Kidney epithelial cell (primary cell): ENCODE measurements at regions not wholly inside any gene's neighbourhood (a gene's known extent, or its start where the extent isn't known, plus 50 kb on each side); places are given as distances from the start of the nearest gene placed in this dataset.

Source experiments
- DNase-seq: peaks from one replicate; pipeline ENCODE4 v3.0.0-alpha.2; 2010; ENCODE audit warnings: low read depth
- H3K27me3 ChIP-seq: 2 replicates; pipeline ENCODE4 v1.6.0; 2011; ENCODE audit warnings: low read length; ENCODE audit not compliant: control insufficient read depth, insufficient read depth
- H3K36me3 ChIP-seq: 2 replicates; pipeline ENCODE4 v1.5.1; 2011; ENCODE audit warnings: low read length; ENCODE audit not compliant: control insufficient read depth, insufficient read depth
- H3K4me3 ChIP-seq: 2 replicates; pipeline ENCODE4 v1.5.1; 2011; ENCODE audit warnings: low read depth, mild to moderate bottlenecking, control low read depth, low read length
- CTCF ChIP-seq: IDR thresholded peaks from 2 replicates; pipeline ENCODE4 v1.5.1; 2011; ENCODE audit warnings: mild to moderate bottlenecking, moderate library complexity, low read length, control low read depth, inconsistent platforms; ENCODE audit not compliant: insufficient read depth, poor library complexity, severe bottlenecking

GRCh38 chr3:106913111-106913698 is 464.0 kb upstream of the CCDC54 start:
- Histone ChIP-seq H3K27me3 (no peaks in the 10 kb centered on the region), H3K36me3 (no peaks in the 10 kb centered on the region), H3K4me3 (no peak overlapping the region)
- TF ChIP-seq CTCF, result no peak
- DNase-seq, result peak; percentile 4

- no peak for TF ChIP-seq CTCF
- Histone ChIP-seq H3K27me3 (no peaks in the 10 kb centered on the region), H3K4me3 (no peak overlapping the region), H3K36me3 (no peaks in the 10 kb centered on the region)
- no peak for DNase-seq
Measured at GRCh38 chr3:106913966-106914365, 463.3 kb upstream of the CCDC54 start.

GRCh38 chr3:106920609-106921008 is 456.6 kb upstream of the CCDC54 start:
- Histone ChIP-seq H3K27me3 (no peaks in the 10 kb centered on the region), H3K4me3 (no peak overlapping the region), H3K36me3 (no peaks in the 10 kb centered on the region)
- DNase-seq, result no peak
- TF ChIP-seq CTCF, result no peak

GRCh38 chr3:106929081-106929480 is 448.2 kb upstream of the CCDC54 start:
- Histone ChIP-seq H3K4me3 (no peak overlapping the region), H3K27me3 (no peaks in the 10 kb centered on the region), H3K36me3 (no peaks in the 10 kb centered on the region)
- no peak for TF ChIP-seq CTCF
- no peak for DNase-seq

GRCh38 chr3:106930086-106930485 is 447.2 kb upstream of the CCDC54 start:
- Histone ChIP-seq H3K4me3 (no peak overlapping the region), H3K27me3 (no peaks in the 10 kb centered on the region), H3K36me3 (no peaks in the 10 kb centered on the region)
- no peak for DNase-seq
- no peak for TF ChIP-seq CTCF

- Histone ChIP-seq H3K4me3 (no peak overlapping the region), H3K27me3 (no peaks in the 10 kb centered on the region), H3K36me3 (no peaks in the 10 kb centered on the region)
- DNase-seq, result no peak
- no peak for TF ChIP-seq CTCF
Measured at GRCh38 chr3:106931904-106932303, 445.3 kb upstream of the CCDC54 start.
